Loucy (cell line): ENCODE measurements at regions not wholly inside any gene's neighbourhood (a gene's known extent, or its start where the extent isn't known, plus 50 kb on each side); places are given as distances from the start of the nearest gene placed in this dataset.

Source experiments
- EZH2phosphoT487 ChIP-seq: fragments of 200-600 bp; IDR thresholded peaks from 2 replicates; pipeline ENCODE4 v1.6.1; 2018; ENCODE audit warnings: antibody characterized with exemption, mild to moderate bottlenecking, moderate library complexity, borderline replicate concordance
- TF ChIP-seq, protein P1 (sequence below): fragments of 200-600 bp; sonication (generic); conservative IDR thresholded peaks from 2 replicates; pipeline ENCODE4 v1.5.1; 2014; ENCODE audit warnings: mild to moderate bottlenecking, antibody characterized with exemption, low read length

DNA sequence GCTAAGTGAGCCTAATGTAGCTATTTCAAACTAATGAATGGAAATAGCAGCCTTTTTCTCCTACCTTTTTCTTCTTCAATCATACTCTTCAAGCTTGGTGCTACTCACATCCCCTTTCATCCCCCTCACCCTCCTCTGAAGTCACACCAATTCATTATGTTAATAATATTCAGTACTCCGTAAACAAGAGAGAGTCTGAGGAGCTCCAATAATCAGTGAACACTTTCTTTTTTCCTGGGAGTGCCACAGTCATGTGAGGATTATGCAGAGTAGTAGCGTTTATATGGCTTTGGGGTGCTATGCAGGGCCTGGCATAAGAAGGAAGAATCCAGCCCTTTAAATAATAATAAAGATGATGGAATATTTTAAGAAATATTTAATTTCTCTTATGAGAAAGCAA, 354.3 kb upstream of the CTNND2 start:
- TF ChIP-seq EZH2phosphoT487, result no peak
- TF ChIP-seq, protein P1, sequence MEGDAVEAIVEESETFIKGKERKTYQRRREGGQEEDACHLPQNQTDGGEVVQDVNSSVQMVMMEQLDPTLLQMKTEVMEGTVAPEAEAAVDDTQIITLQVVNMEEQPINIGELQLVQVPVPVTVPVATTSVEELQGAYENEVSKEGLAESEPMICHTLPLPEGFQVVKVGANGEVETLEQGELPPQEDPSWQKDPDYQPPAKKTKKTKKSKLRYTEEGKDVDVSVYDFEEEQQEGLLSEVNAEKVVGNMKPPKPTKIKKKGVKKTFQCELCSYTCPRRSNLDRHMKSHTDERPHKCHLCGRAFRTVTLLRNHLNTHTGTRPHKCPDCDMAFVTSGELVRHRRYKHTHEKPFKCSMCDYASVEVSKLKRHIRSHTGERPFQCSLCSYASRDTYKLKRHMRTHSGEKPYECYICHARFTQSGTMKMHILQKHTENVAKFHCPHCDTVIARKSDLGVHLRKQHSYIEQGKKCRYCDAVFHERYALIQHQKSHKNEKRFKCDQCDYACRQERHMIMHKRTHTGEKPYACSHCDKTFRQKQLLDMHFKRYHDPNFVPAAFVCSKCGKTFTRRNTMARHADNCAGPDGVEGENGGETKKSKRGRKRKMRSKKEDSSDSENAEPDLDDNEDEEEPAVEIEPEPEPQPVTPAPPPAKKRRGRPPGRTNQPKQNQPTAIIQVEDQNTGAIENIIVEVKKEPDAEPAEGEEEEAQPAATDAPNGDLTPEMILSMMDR, result no peak
